GM21723 (cell line): ENCODE measurements at regions not wholly inside any gene's neighbourhood (a gene's known extent, or its start where the extent isn't known, plus 50 kb on each side); places are given as distances from the start of the nearest gene placed in this dataset.
A peak's percentile ranks its signal among the peaks of the same experiment; 100 is the strongest.

ENCODE experiments used
- ATAC-seq: cut with Tn5 transposase; IDR thresholded peaks from one replicate; pipeline ENCODE4 v1.9.1; 2021; ENCODE audit warnings: mild to moderate bottlenecking, moderate library complexity; ENCODE audit not compliant: unreplicated experiment

DNA sequence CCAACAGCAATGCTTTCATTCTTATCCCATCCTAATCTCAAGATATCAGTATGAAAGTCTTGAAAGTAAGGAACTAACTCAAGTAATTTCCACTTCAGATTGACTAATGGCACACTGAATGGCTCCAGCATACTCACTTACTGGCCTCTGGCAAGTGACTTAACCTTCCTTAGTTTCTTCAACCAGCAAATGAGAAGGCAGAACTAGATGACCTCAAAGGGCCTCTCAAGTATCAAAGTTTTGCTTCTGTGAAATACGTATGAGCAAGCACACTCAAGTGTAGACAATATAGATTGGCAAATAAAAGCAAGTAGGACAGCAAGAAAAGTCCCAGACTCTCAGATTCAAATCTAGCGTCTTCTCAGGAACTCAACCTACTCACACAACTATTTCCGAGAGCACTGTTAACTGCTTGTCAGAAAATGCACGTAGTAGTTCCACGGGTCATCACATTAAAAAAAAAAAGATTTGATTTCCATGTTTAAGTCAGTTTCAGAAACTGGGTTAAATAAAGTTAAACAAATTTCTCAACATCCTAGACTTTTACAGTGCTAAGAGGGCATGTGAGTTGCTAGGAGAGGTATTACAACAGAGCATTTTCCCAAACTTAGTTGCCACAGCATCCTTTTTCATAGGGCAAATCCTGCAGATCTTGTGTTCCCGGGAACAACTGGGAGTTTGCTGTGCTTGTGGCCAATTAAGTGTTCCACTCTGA is 276.9 kb upstream of the KLF14 start:
- peak; percentile 23 for ATAC-seq

DNA sequence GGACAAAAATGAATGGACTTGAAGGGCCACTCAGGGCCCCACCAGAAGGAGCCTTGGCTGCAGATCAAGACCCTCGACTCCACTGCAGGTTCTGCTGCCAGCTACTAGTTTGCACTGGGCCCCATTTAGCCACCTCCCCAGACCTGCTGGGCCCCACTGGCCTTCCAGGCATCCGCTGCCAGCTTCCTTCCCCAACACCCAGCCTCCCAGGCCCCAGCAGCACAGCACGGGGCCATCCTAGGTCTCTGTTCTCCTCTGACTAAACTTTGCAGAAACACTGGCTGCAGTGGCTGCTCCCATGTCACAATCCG is 277.4 kb upstream of the KLF14 start:
- ATAC-seq: no peak

DNA sequence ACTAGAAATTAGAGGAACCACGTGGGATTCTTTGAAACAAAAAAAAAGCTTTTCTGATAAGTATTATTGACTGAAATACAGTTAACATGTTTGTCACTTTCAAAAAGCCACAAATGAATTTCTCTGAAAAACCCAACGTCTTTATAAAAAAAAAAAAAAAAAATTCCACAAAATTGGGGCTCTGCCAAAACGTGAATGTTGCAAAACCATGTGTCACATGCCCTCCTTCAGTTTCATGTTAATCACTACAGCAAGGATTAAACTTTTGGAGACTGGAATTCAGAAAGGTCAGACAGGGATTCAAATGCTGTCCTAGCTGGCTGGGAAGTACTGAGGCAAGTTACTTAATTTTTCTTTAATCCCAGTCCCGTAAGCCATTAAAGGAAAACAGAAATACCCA is 278.0 kb upstream of the KLF14 start:
- ATAC-seq: no peak

DNA sequence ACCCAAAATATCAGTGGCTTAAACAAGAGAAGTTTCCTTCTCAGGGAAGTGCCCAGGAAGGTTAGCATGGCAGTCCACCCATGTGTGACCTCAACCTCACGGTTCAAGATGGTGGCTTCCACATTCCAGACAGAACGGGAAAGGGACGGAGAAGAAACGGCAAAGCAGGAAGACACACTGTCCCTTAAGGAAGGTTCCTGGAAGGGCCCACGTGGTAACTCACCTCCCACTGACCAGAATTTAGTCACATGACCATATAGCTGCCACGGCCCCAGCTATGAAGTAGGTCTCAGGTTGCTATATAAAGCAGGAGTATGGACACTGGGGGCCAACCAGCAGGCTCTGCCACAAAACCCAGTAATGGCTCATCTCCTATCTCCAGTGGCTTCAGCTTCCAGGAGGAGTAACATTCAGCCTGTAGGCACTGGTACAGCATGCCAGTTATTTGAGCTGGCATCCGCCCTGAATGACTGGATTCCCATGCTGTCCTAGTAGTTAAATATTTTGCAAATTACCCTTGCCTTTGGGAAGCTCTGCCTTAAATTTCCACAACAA is 278.5 kb upstream of the KLF14 start:
- ATAC-seq: no peak

DNA sequence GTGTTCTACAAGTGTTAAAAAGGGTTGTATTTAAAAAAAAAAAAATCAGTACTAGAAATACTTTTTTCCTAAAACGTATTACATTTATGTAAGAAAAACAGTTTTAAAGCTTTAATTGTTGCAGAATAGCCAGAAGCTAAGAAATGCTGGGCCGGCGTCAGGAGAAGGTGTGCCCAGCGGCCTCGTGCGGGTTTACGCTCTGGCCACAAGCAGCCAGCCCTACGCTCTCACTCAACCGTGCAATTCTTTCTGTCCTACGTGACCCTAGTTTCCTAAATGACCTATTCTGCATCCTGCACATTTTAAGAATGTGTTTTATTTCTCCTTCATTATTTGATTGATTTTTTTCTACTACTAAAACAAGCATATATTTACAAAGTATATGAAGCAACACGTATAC is 279.7 kb upstream of the KLF14 start:
- no peak for ATAC-seq

DNA sequence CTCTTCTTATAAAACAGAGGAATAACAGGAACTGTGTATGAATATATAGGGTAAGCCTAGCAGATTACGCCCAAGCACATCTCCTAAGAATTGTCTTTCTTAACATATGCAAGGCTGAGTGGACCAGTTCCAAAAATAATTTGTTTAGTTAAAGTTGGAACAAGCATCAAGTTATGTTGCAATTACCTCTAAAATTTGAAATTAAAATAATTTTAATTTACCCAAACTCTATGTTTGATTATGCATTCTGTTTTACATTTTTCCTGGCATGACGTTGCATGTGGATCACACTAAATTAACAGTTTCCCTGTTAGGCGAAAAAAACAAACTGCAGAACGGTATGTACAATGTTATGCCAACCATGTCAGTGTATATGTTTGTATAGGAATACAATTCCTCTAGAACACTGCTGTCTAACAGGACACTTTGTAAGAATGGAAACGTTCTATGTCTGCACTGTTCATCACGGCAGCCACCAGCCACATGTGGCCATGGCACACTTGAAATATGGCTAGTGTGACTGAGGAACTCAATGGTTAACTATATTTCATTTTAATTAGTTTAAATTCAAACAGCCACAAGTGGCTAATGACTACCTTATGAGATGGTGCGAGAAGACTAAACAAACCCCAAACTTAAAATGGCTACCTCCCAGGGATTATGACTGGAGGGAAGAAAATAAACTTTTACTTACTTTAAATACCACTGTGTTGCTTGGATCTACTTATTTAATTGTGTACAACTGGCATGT is 281.1 kb upstream of the KLF14 start:
- ATAC-seq: no peak

DNA sequence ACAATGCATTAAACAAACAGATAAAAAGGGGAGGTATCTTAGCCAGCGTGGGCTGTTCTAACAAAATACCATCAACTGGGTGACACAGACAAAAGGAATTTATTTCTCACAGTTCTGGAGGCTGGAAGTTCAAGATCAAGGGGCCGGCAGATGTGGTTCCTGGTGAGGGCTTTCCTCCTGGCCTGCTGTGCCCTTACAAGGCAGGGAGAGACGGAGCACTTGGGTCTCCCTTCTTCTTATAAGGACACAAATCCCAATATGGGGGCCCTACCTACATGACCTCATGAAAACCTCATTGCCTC is 281.6 kb upstream of the KLF14 start:
- ATAC-seq: no peak

DNA sequence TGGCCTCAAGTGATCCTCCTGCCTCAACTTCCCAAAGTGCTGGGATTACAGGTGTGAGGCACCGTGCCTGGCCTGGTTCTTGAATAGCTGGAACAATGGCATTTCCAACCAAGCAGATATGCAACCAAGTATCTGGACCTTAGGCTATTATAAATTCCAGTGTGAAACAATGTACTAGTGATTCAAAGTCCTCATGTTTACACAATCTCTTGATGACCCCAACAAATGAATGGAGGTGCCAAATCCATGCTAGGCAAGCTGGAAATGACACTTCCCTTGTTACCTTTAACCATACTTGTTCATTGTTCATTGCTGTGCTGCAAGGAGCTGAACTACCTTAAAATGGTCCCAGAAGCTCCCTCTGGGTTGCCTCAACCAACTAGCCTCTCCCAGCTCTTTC is 282.2 kb upstream of the KLF14 start:
- ATAC-seq: no peak

DNA sequence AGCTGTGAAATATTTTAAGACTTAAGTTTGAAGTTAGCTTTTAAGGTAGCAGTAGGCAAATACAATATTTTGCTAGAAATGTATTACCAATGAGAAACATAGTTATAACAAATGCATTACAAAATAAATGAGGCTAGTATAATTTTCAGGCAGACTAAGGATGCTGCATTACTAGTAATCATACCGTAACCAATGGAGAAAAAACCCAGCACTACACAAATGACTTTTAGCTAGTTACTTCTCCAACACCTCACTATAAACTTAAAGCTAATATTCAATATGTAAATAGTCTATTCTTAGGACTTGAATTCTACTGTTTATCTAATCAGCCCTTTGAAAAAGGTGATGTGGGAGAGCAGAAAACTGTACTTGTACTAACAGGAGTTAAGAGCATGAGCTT is 285.3 kb upstream of the KLF14 start:
- no peak for ATAC-seq

DNA sequence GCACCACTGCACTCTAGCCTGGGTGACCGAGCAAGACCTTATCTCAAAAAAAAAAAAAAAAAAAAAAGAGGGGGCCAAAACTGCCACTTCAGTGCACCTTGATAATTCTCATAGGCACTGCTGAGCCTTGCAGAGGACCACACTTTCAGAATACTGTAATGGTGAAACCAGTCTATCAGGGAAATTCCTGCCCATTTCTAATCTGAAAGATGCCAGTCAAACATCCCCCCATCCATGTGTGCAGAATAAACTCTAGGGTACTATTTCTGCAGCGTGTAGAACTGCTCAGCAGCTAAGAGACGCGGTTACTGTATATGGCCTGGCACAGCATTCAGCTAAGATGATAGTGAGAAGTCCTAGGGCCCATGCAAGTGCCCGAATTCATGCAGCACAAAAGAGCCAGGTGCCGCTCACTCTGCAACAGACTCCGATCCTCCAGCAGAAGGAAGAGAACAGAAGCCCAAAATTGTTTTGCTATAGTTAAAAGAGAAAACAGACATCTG is 286.8 kb upstream of the KLF14 start:
- ATAC-seq: peak; percentile 41

DNA sequence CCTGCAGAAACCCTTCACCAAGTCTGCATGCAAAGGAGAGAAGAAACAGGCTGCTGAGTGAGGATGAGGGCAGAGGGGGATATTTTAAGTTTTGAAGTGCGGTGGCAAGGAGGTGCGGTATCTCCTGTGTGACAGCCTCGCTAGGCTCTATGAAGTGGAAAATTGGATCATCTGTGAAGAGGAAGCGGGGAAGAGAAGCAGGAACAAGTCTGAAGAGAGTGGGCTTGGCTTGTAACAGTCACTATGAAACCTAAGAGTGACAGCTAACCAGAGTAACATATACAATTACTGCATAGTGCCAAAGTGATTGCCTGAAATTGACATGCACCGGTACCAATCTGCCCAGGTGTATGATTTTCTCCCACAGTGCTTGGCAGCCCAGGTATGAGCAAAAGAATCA is 287.5 kb upstream of the KLF14 start:
- peak; percentile 54 for ATAC-seq

DNA sequence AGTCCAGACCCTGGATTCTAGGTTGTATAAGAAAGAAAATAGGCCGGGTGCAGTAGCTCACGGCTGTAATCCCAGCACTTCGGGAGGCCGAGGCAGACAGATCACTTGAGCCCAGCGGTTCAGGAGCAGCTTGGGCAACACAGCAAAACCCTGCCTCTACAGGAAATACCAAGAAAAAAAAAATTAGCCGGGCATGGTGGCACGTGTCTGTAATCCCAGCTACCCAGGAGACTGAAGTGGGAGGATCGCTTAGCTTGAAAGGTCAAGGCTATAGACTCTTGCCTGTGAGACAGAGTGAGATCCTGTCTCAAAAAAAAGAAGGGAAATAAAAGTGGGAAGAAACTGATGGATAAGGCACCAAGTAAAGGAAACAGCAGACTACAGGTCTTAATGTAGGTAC is 287.9 kb upstream of the KLF14 start:
- no peak for ATAC-seq

DNA sequence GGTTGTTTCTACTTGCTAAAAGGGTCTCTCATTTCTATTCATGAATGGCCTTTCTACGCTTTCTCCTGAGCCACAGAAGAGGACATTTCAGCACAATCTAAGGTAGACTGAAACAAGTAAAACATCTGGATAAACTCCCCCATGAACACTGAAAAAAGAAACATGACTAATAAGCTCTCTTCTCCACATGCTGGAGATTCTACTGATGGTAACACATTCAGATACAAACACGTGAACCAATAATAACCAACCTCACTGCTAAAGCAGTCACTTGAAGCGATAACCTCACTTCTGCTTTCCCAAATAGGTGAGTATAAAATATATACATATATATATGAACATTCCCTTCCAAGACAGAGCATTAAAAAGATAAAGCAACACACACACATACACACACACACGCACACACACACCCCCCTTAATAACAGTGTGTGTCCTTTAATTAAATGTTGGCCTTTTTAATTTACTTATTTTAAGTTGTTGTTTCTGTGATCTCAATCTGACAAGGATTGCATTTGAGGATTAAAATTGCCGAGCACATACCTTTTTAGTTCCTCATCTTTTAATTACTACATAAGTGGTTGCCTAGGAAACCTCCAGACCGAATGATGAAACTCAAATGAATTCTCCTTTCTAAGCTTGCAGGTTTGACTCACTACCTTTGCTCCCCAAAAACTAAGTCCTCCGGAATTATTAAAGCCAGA is 292.4 kb upstream of the KLF14 start:
- peak; percentile 40 for ATAC-seq

DNA sequence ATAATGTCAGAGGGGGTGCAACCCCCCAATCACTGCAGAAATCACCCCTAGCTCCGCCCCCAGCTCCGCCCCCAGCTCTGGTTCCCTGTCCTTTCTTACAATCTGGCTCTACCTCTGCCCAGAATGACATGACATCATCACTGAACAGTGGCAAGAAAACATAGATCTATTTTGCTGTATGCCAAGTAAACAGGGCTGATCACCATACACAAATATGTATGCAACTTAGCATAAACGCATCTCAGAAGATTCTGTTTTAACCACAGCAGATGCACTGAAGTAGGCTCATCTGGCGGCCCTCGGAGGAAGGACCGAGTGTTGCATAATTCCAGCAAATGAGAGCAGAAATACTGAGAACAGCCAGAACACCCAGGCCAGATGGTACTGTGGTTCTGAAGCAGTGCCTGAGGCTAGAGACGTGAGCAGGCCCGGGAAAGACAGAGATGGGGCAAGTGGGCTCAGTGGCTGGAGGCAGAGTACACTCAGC is 293.3 kb upstream of the KLF14 start:
- no peak for ATAC-seq

DNA sequence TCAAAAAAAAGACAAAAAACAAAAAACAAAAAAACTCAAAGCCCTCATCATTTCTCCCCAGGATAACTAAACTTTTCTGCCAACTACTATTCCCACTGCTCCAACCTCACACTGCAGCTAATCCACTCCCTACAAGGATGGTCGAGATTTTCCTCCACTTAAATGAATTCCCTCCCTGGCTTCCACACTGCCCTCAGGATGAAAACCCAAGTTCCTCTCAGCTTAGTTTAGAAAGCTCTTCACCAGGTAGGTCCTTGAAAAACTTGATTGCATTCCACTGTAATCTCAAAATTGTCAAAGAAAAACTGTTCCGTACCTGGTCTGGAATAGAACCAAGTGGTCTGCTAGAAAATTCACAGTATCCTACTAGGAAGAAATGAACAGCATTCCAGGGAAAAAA is 294.3 kb upstream of the KLF14 start:
- no peak for ATAC-seq

DNA sequence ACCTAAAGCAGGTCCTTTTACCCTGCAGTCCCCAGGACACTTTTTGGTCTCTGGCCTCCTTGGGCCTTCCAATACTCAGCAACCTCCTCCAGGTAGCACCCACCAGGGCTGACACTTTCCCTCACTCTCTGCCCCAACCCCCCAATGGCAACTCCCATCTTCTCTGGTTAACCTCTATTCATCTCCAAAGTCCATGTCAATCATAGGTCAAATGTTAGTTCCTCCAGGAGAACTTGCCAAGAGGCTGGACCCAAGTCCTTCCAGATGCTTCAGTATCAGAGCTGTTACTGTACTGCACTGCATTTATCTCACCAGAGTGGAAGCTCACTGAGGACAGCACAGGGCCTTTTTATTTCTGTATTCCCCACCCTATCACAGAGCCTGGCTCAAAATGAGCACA is 295.0 kb upstream of the KLF14 start:
- no peak for ATAC-seq

DNA sequence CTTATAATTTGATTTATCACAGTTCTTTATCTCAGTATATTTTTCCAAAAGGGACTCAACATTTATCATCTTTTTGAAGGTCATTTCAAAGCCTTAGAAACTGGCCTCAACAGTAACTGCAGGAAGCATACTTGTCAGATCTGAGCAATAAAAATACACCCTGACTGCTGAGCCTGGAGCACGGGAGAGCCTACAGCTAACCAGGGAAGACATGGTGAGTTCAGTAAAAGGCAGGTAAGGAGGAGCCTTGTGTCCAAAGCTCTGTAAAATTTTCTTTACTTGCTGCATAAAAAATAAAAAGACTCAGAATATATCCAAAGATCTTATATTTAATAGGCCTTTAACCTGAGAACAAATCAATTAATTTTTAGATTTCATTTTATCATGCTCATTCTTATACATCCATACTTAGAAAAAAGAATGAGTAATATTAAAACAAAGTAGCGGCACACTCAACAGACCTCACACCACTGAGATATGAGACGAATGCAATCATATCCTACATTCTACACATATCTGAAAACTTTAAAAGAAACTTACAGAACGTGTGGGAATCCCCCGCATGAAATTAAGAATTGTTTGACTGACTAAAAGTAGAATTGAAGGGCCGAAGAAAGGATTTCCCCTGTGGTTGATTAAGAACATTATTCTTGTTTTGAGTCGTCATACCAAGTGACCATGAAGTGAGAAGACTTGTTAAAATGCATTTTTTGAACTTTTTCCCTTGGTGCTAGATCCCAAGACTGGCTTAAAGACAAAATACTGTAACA is 296.4 kb upstream of the MKLN1 start:
- ATAC-seq: peak; percentile 73

DNA sequence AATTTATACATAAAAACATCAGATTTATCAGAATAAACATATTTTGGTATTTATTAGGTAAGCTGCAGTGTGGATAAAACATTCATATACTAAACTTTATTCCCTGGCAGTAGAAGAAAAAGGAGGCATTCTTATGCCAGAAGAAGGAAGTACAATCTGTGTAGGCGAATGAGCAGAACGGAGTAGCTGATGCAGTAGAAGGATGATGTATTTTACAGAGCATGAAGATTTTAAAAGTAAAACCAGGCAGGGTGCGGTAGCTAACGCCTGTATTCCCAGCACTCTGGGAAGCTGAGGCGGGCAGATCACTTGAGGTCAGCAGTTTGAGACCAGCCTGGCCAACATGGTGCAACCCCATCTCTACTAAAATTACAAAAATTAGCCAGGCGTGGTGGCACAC is 294.9 kb upstream of the MKLN1 start:
- ATAC-seq: no peak

DNA sequence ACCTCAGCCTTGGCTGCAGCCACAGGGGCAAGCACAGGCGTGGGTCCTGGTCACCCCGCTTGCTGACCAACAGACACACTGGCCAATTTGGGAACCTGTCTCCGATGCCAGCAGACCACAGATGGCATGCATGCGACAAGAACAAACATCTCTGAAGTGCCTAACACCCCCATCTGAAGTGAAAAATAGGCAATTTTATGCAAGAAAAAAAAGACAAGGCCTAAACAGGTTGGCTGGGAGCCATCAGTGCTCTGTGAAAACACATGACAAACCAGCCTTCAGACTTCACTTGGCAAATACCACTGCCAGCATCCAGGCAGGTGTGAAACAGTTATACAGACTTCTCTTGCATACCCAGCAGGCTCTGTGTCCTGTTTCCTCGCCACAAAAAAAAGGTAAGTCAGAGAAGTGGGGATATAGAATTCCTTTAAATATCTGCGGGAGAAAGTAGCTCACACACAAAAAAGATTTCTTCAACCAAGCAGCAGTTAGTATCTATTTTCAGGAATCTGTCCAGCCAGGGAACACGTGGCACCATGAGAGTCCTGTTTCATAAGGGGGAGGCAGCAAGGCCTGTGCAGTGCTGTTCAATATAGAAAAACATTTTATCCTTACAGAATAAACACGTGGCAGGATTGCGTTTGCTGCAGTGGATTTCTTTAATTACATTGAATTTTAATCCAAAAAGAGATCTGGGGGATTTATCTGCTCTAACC is 293.4 kb upstream of the MKLN1 start:
- no peak for ATAC-seq

DNA sequence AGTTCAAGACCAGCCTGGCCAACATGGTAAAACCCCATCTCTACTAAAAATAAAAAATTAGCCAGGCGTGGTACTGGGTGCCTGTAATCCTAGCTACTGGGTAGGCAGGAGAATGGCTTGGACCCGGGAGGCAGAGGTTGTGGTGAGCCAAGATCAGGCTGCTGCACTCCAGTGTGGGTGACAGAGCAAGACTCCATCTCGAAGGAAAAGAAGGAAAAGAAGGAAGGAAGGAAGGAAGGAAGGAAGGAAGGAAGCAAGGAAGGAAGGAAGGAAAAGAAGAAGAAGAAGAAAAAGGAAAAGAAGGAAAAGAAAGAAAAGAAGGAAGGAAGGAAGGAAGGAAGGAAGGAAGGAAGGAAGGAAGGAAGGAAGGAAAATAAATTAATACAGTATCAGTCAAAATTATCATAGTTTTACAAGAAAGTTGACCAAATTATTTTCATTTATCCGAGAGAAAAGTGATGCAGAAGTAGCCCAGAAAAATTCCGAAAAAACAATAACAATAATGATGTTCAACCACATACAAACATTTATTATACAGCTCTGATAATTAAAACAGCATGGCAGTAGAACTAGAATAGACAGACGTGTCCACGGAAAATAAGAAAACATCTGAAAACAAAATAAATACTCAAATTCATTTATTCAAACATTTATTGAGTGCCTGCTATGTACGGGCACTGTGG is 292.4 kb upstream of the MKLN1 start:
- ATAC-seq: no peak
